ENCODE measurements at regions not wholly inside any gene's neighbourhood (a gene's known extent, or its start where the extent isn't known, plus 50 kb on each side); places are given as distances from the start of the nearest gene placed in this dataset.
A peak's percentile ranks its signal among the peaks of the same experiment; 100 is the strongest.

DNA sequence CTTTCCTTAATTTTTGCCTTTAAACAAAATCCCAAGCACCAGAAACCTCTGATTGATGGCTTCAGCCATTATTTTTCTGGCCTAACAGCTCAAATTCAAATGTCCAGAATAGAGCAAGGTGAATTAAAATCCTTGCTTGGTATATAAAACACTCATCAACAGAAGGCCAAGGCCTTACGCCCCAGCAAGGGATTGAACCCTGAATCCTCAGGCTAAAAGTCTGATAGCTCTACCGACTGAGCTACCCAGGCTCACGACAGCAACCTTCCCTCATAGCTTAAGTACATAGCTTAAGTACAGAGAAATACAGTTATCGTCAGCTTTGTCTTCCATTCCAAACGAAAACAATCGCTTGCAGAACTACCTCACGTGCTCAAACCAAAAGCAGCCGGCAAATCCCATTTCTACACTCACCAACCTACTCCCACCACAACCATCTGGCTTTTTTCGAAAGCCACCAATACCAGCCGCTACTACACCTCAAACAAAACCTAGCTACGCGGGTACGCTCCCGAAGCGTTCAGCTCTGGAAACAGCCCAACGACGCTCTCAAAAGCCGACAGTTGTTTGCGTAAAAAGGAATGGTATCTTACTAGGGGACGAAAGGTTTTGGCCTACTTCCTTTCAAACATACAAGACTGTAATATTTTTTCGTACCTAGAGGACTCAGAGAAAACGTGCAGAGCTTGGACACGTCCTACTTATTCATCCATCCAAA lies 167.5 kb downstream of the GPX5 start:
- no peak for TF ChIP-seq EZH2 (IDR thresholded peaks at IDR 0.05; ENCODE audit: low read depth)
- TF ChIP-seq, protein P1, sequence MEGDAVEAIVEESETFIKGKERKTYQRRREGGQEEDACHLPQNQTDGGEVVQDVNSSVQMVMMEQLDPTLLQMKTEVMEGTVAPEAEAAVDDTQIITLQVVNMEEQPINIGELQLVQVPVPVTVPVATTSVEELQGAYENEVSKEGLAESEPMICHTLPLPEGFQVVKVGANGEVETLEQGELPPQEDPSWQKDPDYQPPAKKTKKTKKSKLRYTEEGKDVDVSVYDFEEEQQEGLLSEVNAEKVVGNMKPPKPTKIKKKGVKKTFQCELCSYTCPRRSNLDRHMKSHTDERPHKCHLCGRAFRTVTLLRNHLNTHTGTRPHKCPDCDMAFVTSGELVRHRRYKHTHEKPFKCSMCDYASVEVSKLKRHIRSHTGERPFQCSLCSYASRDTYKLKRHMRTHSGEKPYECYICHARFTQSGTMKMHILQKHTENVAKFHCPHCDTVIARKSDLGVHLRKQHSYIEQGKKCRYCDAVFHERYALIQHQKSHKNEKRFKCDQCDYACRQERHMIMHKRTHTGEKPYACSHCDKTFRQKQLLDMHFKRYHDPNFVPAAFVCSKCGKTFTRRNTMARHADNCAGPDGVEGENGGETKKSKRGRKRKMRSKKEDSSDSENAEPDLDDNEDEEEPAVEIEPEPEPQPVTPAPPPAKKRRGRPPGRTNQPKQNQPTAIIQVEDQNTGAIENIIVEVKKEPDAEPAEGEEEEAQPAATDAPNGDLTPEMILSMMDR (conservative IDR thresholded peaks at IDR 0.05) = no peak
- H3K27me3 ChIP-seq (ENCODE audit: insufficient read depth, low read depth) = no peaks in the 10 kb centered on the region
- POLR2A ChIA-PET (ENCODE audit: unreplicated experiment) = no interaction called here

DNA sequence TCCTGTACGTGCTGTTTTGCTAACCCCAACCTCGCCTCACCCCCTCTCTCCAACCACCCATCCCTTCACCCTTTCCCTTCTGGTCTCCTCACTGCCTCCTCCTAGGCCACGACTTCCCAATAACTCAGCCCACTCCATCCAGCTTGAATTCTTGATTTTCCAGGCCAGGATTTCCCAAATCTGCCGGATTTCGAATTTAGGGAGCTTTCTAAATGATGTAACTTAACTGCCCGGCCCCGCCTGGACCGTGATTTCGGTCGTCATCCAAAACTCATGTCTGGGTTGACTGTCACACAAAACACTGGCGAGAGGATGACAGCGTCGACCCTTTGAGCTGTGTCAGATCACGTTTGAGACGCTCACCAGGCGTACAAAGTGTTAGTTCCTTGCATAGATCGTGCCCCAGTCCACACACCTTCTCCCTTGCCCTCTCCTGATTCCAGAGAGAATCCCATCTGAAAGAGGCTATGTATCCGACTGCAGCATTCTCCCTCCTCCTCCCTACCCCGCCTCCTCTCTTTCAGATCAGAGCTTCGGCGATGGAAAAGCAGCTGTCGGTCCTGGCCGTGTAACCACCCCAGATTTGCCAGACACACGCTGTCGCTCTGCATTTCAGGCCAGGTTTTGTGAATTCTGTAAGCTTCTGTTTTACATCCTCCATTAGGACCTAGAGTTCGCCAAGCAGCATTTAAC lies 168.2 kb downstream of the GPX5 start:
- Histone ChIP-seq H3K9me3 (ENCODE audit: insufficient read depth, low read depth) (no peaks in the 10 kb centered on the region), H3K36me3 (ENCODE audit: low read depth) (no peaks in the 10 kb centered on the region), H3K27me3 (ENCODE audit: insufficient read depth, low read depth) (no peaks in the 10 kb centered on the region), H3K27ac (no peak overlapping the region), H3K4me3 (no peak overlapping the region), H4K20me1 (ENCODE audit: insufficient read depth) (no peaks in the 10 kb centered on the region), H3K79me2 (ENCODE audit: low read depth) (no peaks in the 10 kb centered on the region), H3F3A (ENCODE audit: insufficient read depth, low read depth) (0 out of 2 replicates have a peak, but pooled peaks cover 3% of the 10 kb centered on the region), H2AFZ (no peak overlapping the region), H3K4me1 (replicated peaks; ENCODE audit: insufficient read depth) (no peaks in the 10 kb centered on the region), H3K9me2 (ENCODE audit: insufficient read depth) (no peaks in the 10 kb centered on the region), H3K4me2 (no peak overlapping the region)
- intact Hi-C loops (cut with micrococcal nuclease; ENCODE audit: unreplicated experiment) = no loop called here
- BruUV-seq (replicated peaks) = no TSS peak
- CTCF ChIA-PET = no interaction called here
- POLR2A ChIA-PET (ENCODE audit: unreplicated experiment) = no interaction called here
- no peak for TF ChIP-seq EZH2 (IDR thresholded peaks at IDR 0.05; ENCODE audit: low read depth)
- TF ChIP-seq, protein P1 (conservative IDR thresholded peaks at IDR 0.05) = no peak
- DNase-seq = no peak

More for the DNA sequence above, 167.5 kb downstream of the GPX5 start:
- no TSS peak for BruUV-seq (replicated peaks)
- Histone ChIP-seq H3K9me2 (ENCODE audit: insufficient read depth) (no peaks in the 10 kb centered on the region), H3K79me2 (ENCODE audit: low read depth) (no peaks in the 10 kb centered on the region), H3K4me1 (replicated peaks; ENCODE audit: insufficient read depth) (no peaks in the 10 kb centered on the region), H3F3A (ENCODE audit: insufficient read depth, low read depth) (0 out of 2 replicates have a peak, but pooled peaks cover 3% of the 10 kb centered on the region), H3K36me3 (ENCODE audit: low read depth) (no peaks in the 10 kb centered on the region), H3K4me3 (no peak overlapping the region), H2AFZ (no peak overlapping the region), H4K20me1 (ENCODE audit: insufficient read depth) (no peaks in the 10 kb centered on the region), H3K4me2 (no peak overlapping the region), H3K27ac (no peak overlapping the region), H3K9me3 (ENCODE audit: insufficient read depth, low read depth) (no peaks in the 10 kb centered on the region)
- no peak for DNase-seq
- CTCF ChIA-PET = no interaction called here
- intact Hi-C loops (cut with micrococcal nuclease; ENCODE audit: unreplicated experiment) = no loop called here

DNA sequence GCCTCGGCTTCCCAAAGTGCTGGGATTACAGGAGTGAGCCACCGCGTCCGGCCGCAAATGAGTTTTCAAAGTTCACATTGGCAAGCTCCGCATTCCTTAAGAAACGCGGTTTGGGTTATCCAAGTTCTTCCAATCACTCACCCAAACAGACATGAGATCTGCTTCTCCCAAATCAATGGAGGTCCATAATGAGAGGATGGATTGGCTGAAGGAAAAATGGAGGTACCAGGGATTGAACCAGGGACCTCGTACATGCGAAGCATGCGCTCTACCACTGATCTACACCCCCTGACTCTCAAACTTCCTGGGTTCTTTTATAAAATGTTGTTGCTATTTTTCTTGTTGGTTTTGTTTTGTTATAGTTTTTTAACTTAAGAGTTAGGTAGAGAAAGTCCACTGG lies 170.0 kb downstream of the GPX5 start:
- H3K4me3 ChIP-seq = peak overlapping the region; percentile 58; the same call in 1 of the 2 replicates
- no TSS peak for BruUV-seq (replicated peaks)

More for the DNA sequence above, 170.0 kb downstream of the GPX5 start:
- no peaks in the 10 kb centered on the region for H3K4me1 ChIP-seq (replicated peaks; ENCODE audit: insufficient read depth)
- peak overlapping the region; percentile 86 for H3K4me2 ChIP-seq
- 0 out of 2 replicates have a peak, but pooled peaks cover 3% of the 10 kb centered on the region for H3F3A ChIP-seq (ENCODE audit: insufficient read depth, low read depth)
- TF ChIP-seq, protein P1 (conservative IDR thresholded peaks at IDR 0.05) = no peak
- TF ChIP-seq EZH2 (IDR thresholded peaks at IDR 0.05; ENCODE audit: low read depth) = no peak
- H3K27me3 ChIP-seq (ENCODE audit: insufficient read depth, low read depth) = no peaks in the 10 kb centered on the region
- DNase-seq = peak in 1 of 2 experiments; percentile 43
- no peaks in the 10 kb centered on the region for H3K9me2 ChIP-seq (ENCODE audit: insufficient read depth)
- no peaks in the 10 kb centered on the region for H3K36me3 ChIP-seq (ENCODE audit: low read depth)
- intact Hi-C loops (cut with micrococcal nuclease; ENCODE audit: unreplicated experiment) = no loop called here
- ChIA-PET CTCF (no interaction called here), POLR2A (ENCODE audit: unreplicated experiment) (no interaction called here)
- no peaks in the 10 kb centered on the region for H4K20me1 ChIP-seq (ENCODE audit: insufficient read depth)
- H3K79me2 ChIP-seq (ENCODE audit: low read depth) = no peaks in the 10 kb centered on the region
- H2AFZ ChIP-seq = peak overlapping the region; percentile 80; the same call in 1 of the 2 replicates
- no peak overlapping the region for H3K27ac ChIP-seq
- no peaks in the 10 kb centered on the region for H3K9me3 ChIP-seq (ENCODE audit: insufficient read depth, low read depth)

All from PC-9 (cell line).